PC-3 (cell line): ENCODE measurements at regions not wholly inside any gene's neighbourhood (a gene's known extent, or its start where the extent isn't known, plus 50 kb on each side); places are given as distances from the start of the nearest gene placed in this dataset.

ENCODE experiments used
- ATAC-seq: fragments of 200-7000 bp; cut with Tn5 transposase; 2 replicates; pipeline ENCODE4 v1.9.1; 2020; ENCODE audit warnings: mild to moderate bottlenecking, moderate library complexity
- BruUV-seq: library from RNA; stranded (reverse); fragments of 400-500 nt; replicated peaks from 2 replicates; lab custom pipeline; 2021; lab: Mats Ljungman, UMichigan
- CTCF ChIA-PET: fragments of 300-600 bp; sonication (Branson Sonifier 250); formaldehyde crosslinking; loops from one replicate; lab custom pipeline; 2022; ENCODE audit warnings: antibody characterized with exemption; lab: Charles Lee
- POLR2A ChIA-PET: fragments of 300-600 bp; sonication (Branson Sonifier 250); formaldehyde crosslinking; loops from one replicate; lab custom pipeline; 2022; ENCODE audit warnings: antibody characterized with exemption; ENCODE audit not compliant: unreplicated experiment; lab: Charles Lee
- DNase-seq: peaks from one replicate; pipeline ENCODE4 v3.0.0-alpha.2; 2015
- H2AFZ ChIP-seq: fragments of 300-600 bp; sonication (generic); 2 replicates; pipeline ENCODE4 v1.6.0; 2016; ENCODE audit warnings: antibody characterized with exemption, low read length
- H3F3A ChIP-seq: fragments of 300-600 bp; sonication (generic); one replicate; pipeline ENCODE4 v1.6.0; 2017; ENCODE audit warnings: antibody characterized with exemption, low read length, control low read depth, mild to moderate bottlenecking; ENCODE audit not compliant: unreplicated experiment
- H3K27ac ChIP-seq: fragments of 300-600 bp; sonication (generic); 2 replicates; pipeline ENCODE4 v1.5.1; 2016; ENCODE audit warnings: mild to moderate bottlenecking, low read length
- H3K27me3 ChIP-seq: fragments of 300-600 bp; sonication (generic); 2 replicates; pipeline ENCODE4 v1.6.1; 2016; ENCODE audit warnings: low read length, mixed read lengths
- H3K36me3 ChIP-seq: fragments of 300-600 bp; sonication (generic); 2 replicates; pipeline ENCODE4 v1.6.1; 2016; ENCODE audit warnings: low read depth, mixed run types, low read length, mixed read lengths
- H3K4me1 ChIP-seq: fragments of 300-600 bp; sonication (generic); 2 replicates; pipeline ENCODE4 v1.5.1; 2016; ENCODE audit warnings: low read length; ENCODE audit not compliant: insufficient read depth
- H3K4me2 ChIP-seq: fragments of 300-600 bp; sonication (generic); 2 replicates; pipeline ENCODE4 v1.6.0; 2016; ENCODE audit warnings: low read length
- H3K4me3 ChIP-seq: fragments of 300-600 bp; sonication (generic); 2 replicates; pipeline ENCODE4 v1.5.1; 2016; ENCODE audit warnings: mild to moderate bottlenecking, low read length, mixed read lengths
- H3K79me2 ChIP-seq: fragments of 300-600 bp; sonication (generic); 2 replicates; pipeline ENCODE4 v1.6.1; 2017; ENCODE audit warnings: low read length, mixed read lengths
- H3K9ac ChIP-seq: fragments of 300-600 bp; sonication (generic); 2 replicates; pipeline ENCODE4 v1.6.0; 2016; ENCODE audit warnings: mild to moderate bottlenecking, low read length
- H3K9me2 ChIP-seq: fragments of 300-600 bp; sonication (generic); replicated peaks from 2 replicates; pipeline ENCODE4 v1.6.1; 2016; ENCODE audit warnings: mixed run types, low read length, mixed read lengths
- H3K9me3 ChIP-seq: fragments of 300-600 bp; sonication (generic); 2 replicates; pipeline ENCODE4 v1.6.1; 2016; ENCODE audit warnings: low read length, mixed read lengths
- H4K20me1 ChIP-seq: fragments of 300-600 bp; sonication (generic); 2 replicates; pipeline ENCODE4 v1.6.1; 2016; ENCODE audit warnings: low read length, mixed read lengths
- EZH2 ChIP-seq: fragments of 300-600 bp; sonication (generic); IDR thresholded peaks from one replicate; pipeline ENCODE4 v1.6.1; 2017; ENCODE audit warnings: antibody characterized with exemption, mild to moderate bottlenecking, low read length; ENCODE audit not compliant: unreplicated experiment
- EZH2phosphoT487 ChIP-seq: fragments of 300-600 bp; sonication (generic); IDR thresholded peaks from 2 replicates; pipeline ENCODE4 v1.6.1; 2018; ENCODE audit warnings: mild to moderate bottlenecking, antibody characterized with exemption, low read length, borderline replicate concordance
- intact Hi-C: fragments of 100-400 bp; cut with micrococcal nuclease; formaldehyde crosslinking; loops from 2 replicates; pipeline ENCODE4 v1.9.0; 2023
- TF ChIP-seq, protein P1 (sequence below): fragments of 300-600 bp; sonication (generic); conservative IDR thresholded peaks from 2 replicates; pipeline ENCODE4 v1.5.1; 2017; ENCODE audit warnings: antibody characterized with exemption, low read depth, mild to moderate bottlenecking, low read length

DNA sequence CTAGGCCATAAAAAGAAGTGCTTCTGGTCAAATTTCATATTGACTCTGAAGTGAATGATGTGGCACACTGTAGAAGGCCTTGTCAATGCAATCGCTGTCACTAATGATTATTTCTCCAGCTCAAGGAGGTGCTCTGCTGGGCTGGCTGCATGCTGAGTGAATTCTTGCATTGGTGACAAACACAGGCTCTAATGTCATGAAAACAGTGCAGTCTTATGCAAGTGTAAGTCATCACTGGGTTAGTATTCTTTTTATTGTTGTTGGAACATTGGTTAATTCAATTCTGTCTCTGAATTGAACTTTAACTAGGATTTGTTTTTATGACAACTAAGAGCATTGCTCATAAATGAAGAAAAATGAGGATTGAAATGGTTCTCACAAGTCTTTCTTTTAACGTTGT lies 57.3 kb upstream of the CD180 start:
- Histone ChIP-seq H3K27ac (no peak overlapping the region), H3K4me1 (no peaks in the 10 kb centered on the region; the same call in 1 of the 2 replicates), H3K9me3 (no peaks in the 10 kb centered on the region), H3K9ac (no peak overlapping the region), H3K79me2 (no peaks in the 10 kb centered on the region), H3K9me2 (no peaks in the 10 kb centered on the region), H3K27me3 (no peaks in the 10 kb centered on the region), H2AFZ (no peak overlapping the region), H3F3A (no peaks in the 10 kb centered on the region), H4K20me1 (no peaks in the 10 kb centered on the region), H3K4me3 (no peak overlapping the region), H3K4me2 (no peak overlapping the region), H3K36me3 (no peaks in the 10 kb centered on the region)
- CTCF ChIA-PET: no interaction called here
- no peak for ATAC-seq
- no TSS peak for BruUV-seq
- DNase-seq: no peak
- no peak for TF ChIP-seq EZH2
- TF ChIP-seq, protein P1, sequence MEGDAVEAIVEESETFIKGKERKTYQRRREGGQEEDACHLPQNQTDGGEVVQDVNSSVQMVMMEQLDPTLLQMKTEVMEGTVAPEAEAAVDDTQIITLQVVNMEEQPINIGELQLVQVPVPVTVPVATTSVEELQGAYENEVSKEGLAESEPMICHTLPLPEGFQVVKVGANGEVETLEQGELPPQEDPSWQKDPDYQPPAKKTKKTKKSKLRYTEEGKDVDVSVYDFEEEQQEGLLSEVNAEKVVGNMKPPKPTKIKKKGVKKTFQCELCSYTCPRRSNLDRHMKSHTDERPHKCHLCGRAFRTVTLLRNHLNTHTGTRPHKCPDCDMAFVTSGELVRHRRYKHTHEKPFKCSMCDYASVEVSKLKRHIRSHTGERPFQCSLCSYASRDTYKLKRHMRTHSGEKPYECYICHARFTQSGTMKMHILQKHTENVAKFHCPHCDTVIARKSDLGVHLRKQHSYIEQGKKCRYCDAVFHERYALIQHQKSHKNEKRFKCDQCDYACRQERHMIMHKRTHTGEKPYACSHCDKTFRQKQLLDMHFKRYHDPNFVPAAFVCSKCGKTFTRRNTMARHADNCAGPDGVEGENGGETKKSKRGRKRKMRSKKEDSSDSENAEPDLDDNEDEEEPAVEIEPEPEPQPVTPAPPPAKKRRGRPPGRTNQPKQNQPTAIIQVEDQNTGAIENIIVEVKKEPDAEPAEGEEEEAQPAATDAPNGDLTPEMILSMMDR: no peak
- TF ChIP-seq EZH2phosphoT487: no peak
- intact Hi-C loops: no loop called here
- POLR2A ChIA-PET: no interaction called here

DNA sequence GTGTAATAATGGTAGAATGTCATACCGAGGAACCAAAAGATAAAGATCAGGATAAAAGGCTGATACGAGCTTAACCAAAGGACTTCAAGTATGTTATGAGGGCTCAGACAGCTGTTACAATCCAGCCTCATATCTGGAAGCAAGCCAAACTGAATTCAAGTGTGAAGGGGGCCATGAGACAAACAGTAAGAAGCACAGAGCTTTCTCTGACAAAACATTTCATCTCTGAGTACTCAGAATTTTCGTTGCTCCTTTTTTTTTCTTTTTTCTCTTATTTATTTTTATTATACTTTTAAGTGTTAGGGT lies 52.9 kb upstream of the CD180 start:
- no peak overlapping the region for H3K4me2 ChIP-seq
- H3K9me3 ChIP-seq: no peaks in the 10 kb centered on the region
- no peak for DNase-seq
- no peaks in the 10 kb centered on the region for H3K27me3 ChIP-seq
- no peaks in the 10 kb centered on the region for H3K36me3 ChIP-seq
- no peaks in the 10 kb centered on the region for H3K4me1 ChIP-seq
- BruUV-seq: no TSS peak
- H4K20me1 ChIP-seq: no peaks in the 10 kb centered on the region
- H3K79me2 ChIP-seq: no peaks in the 10 kb centered on the region
- intact Hi-C loops: loop anchor here (5.0 kb wide), 1 partner anchor 1023 kb away; no protein-coding TSS in a partner anchor
- no peak overlapping the region for H3K9ac ChIP-seq
- no peak overlapping the region for H3K27ac ChIP-seq
- no peak for TF ChIP-seq EZH2phosphoT487
- TF ChIP-seq, protein P1: no peak
- TF ChIP-seq EZH2: no peak
- ChIA-PET CTCF (no interaction called here), POLR2A (no interaction called here)
- no peak for ATAC-seq
- H3F3A ChIP-seq: no peaks in the 10 kb centered on the region
- no peak overlapping the region for H2AFZ ChIP-seq
- H3K4me3 ChIP-seq: no peak overlapping the region
- H3K9me2 ChIP-seq: no peaks in the 10 kb centered on the region

DNA sequence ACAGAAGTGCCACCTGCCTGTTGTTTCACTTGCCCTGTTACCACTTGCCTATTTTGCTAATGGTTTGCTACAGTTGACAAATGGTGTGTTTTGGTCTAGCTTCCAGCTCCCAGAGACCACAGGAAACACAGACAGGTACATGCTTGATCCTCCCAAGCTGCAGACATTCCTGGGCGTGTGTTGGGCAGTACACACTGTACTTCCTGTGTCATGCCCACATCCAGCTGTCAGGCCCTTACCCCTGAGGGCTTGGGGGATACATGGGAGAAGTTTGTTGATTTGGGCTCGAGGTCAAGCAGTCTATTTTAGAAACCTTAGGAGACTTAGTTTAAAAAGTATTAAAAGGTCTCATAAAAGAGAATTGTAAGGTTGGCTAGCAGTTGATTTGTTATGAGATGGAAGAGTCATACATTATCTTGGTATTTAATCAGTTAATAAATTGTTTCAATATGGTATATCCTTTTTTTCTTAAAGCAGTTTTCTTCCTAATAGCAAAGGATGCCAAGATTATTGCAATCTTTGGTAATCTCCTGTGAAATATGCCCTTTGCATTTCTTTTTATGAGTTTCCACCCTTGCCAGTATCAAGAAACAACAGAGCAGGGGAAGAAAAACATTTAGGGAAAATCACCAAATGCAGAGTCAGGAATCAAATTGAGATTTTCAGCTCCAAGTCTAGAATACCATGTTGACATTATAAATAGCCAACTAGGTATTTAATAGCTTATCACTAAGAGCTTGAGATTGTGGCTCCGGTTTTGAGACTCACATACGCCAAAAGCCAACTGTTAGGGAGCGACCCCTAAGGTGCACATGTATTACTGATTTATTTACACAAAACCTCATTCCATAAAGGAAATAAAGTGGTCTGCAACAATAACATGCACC lies 52.3 kb upstream of the CD180 start:
- Histone ChIP-seq H3F3A (no peaks in the 10 kb centered on the region), H3K36me3 (no peaks in the 10 kb centered on the region), H3K4me1 (no peaks in the 10 kb centered on the region), H3K4me3 (no peak overlapping the region), H3K27ac (no peak overlapping the region), H4K20me1 (no peaks in the 10 kb centered on the region), H3K9me2 (no peaks in the 10 kb centered on the region), H3K79me2 (no peaks in the 10 kb centered on the region), H3K4me2 (no peak overlapping the region), H2AFZ (no peak overlapping the region), H3K9ac (no peak overlapping the region), H3K27me3 (no peaks in the 10 kb centered on the region), H3K9me3 (no peaks in the 10 kb centered on the region)
- POLR2A ChIA-PET: no interaction called here
- DNase-seq (peak; percentile 54), ATAC-seq (peak; percentile 93)
- CTCF ChIA-PET: no interaction called here
- BruUV-seq: no TSS peak
- TF ChIP-seq EZH2phosphoT487 (no peak), EZH2 (no peak)
- TF ChIP-seq, protein P1: no peak
- intact Hi-C loops: loop anchor here (5.0 kb wide), 1 partner anchor 1023 kb away; no protein-coding TSS in a partner anchor
